ENCODE measurements at regions not wholly inside any gene's neighbourhood (a gene's known extent, or its start where the extent isn't known, plus 50 kb on each side); places are given as distances from the start of the nearest gene placed in this dataset.

DNA sequence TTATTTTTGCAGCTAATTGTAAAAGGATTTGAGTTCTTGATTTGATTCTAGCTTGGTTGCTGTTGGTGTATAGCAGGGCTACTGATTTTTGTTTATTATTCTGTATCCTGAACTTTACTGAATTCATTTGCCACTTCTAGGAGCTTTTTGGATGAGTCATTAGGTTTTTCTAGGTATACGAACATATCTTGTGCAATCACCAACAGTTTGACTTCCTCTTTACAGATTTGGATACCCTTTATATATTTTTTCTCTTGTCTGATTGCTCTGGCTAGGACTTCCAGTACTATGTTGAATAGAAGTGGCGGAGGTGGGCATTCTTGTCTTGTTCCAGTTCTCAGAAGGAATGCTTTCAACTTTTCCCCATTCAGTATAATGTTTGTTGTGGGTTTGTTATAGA lies 210.8 kb downstream of the FGF10 start:
- no peak overlapping the region for H3K9ac ChIP-seq (ENCODE audit: low read length)
- no peaks in the 10 kb centered on the region for H3K9me2 ChIP-seq (replicated peaks; ENCODE audit: insufficient read depth, low read length)
- TF ChIP-seq, protein P1, sequence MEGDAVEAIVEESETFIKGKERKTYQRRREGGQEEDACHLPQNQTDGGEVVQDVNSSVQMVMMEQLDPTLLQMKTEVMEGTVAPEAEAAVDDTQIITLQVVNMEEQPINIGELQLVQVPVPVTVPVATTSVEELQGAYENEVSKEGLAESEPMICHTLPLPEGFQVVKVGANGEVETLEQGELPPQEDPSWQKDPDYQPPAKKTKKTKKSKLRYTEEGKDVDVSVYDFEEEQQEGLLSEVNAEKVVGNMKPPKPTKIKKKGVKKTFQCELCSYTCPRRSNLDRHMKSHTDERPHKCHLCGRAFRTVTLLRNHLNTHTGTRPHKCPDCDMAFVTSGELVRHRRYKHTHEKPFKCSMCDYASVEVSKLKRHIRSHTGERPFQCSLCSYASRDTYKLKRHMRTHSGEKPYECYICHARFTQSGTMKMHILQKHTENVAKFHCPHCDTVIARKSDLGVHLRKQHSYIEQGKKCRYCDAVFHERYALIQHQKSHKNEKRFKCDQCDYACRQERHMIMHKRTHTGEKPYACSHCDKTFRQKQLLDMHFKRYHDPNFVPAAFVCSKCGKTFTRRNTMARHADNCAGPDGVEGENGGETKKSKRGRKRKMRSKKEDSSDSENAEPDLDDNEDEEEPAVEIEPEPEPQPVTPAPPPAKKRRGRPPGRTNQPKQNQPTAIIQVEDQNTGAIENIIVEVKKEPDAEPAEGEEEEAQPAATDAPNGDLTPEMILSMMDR (IDR thresholded peaks at IDR 0.05; ENCODE audit: insufficient read depth, low read length, poor library complexity, severe bottlenecking) = no peak
- no peak for TF ChIP-seq EZH2phosphoT487 (conservative IDR thresholded peaks at IDR 0.05; ENCODE audit: low read length)
- H3K79me2 ChIP-seq (ENCODE audit: insufficient read depth, low read length) = no peaks in the 10 kb centered on the region
- H3K36me3 ChIP-seq (ENCODE audit: low read length) = no peaks in the 10 kb centered on the region
- no peaks in the 10 kb centered on the region for H3K27me3 ChIP-seq (ENCODE audit: low read length)
- H3K4me3 ChIP-seq (ENCODE audit: insufficient read depth, low read length, poor library complexity, severe bottlenecking) = no peak overlapping the region
- no peak overlapping the region for H3K4me2 ChIP-seq (ENCODE audit: low read depth, low read length, poor library complexity, severe bottlenecking)
- H3K27ac ChIP-seq (ENCODE audit: low read depth, low read length) = no peak overlapping the region
- H3K9me3 ChIP-seq (ENCODE audit: insufficient read depth, low read length) = no peaks in the 10 kb centered on the region
- H2AFZ ChIP-seq (ENCODE audit: low read depth, low read length, severe bottlenecking) = no peak overlapping the region
- no peaks in the 10 kb centered on the region for H4K20me1 ChIP-seq (ENCODE audit: low read depth, low read length)
- H3F3A ChIP-seq (ENCODE audit: insufficient read depth) = no peaks in the 10 kb centered on the region

DNA sequence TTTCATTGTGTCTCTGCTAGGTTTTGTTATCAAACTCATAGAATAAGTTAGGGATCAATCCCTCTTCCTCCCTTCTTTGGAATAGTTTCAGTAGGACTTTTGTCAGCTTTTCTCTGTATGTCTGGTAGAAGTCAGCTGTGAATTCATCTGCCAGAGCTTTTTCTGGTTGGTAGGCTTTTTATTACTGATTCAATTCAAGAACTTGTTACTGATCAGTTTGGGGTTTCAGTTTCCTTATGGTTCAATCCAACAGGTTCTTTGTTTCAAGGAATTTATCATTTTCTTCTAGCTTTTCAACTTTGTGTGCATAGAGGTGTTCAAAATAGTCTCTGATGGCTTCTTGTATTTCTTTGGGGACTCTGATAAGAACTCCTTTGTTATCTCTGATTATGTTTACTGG lies 221.7 kb downstream of the FGF10 start:
- Histone ChIP-seq H3K9me3 (ENCODE audit: insufficient read depth, low read length) (no peaks in the 10 kb centered on the region), H3K9me2 (replicated peaks; ENCODE audit: insufficient read depth, low read length) (no peaks in the 10 kb centered on the region), H2AFZ (ENCODE audit: low read depth, low read length, severe bottlenecking) (no peak overlapping the region), H3K36me3 (ENCODE audit: low read length) (no peaks in the 10 kb centered on the region), H3F3A (ENCODE audit: insufficient read depth) (no peaks in the 10 kb centered on the region), H3K4me2 (ENCODE audit: low read depth, low read length, poor library complexity, severe bottlenecking) (no peak overlapping the region), H3K4me3 (ENCODE audit: insufficient read depth, low read length, poor library complexity, severe bottlenecking) (no peak overlapping the region), H3K27me3 (ENCODE audit: low read length) (no peaks in the 10 kb centered on the region), H3K9ac (ENCODE audit: low read length) (no peak overlapping the region), H4K20me1 (ENCODE audit: low read depth, low read length) (no peaks in the 10 kb centered on the region), H3K79me2 (ENCODE audit: insufficient read depth, low read length) (no peaks in the 10 kb centered on the region), H3K27ac (ENCODE audit: low read depth, low read length) (no peak overlapping the region)
- no peak for TF ChIP-seq EZH2phosphoT487 (conservative IDR thresholded peaks at IDR 0.05; ENCODE audit: low read length)
- TF ChIP-seq, protein P1 (IDR thresholded peaks at IDR 0.05; ENCODE audit: insufficient read depth, low read length, poor library complexity, severe bottlenecking) = no peak

DNA sequence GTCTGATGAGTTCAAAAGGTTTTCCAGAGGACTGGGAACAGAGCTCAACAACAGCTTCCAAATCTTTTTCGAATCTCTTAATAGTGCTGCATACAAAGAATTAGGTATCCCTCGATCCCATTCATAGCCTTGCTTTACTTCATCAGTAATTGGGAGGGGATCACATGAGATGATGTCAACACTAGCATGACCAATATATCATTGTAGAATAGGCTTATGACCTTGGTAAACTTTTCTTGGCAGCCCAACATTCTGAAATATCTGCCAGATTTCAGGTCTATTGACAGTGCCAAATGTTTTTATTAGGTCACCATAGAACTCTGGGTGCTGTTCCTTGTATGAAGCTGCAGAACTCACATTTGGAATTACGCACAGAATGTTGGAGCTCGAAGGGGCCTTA lies 228.9 kb downstream of the FGF10 start:
- Histone ChIP-seq H3K4me3 (ENCODE audit: insufficient read depth, low read length, poor library complexity, severe bottlenecking) (no peak overlapping the region), H4K20me1 (ENCODE audit: low read depth, low read length) (no peaks in the 10 kb centered on the region), H3K9ac (ENCODE audit: low read length) (no peak overlapping the region), H3K9me3 (ENCODE audit: insufficient read depth, low read length) (no peaks in the 10 kb centered on the region), H3K9me2 (replicated peaks; ENCODE audit: insufficient read depth, low read length) (no peaks in the 10 kb centered on the region), H3F3A (ENCODE audit: insufficient read depth) (no peaks in the 10 kb centered on the region), H2AFZ (ENCODE audit: low read depth, low read length, severe bottlenecking) (no peak overlapping the region), H3K27me3 (ENCODE audit: low read length) (no peaks in the 10 kb centered on the region), H3K79me2 (ENCODE audit: insufficient read depth, low read length) (no peaks in the 10 kb centered on the region), H3K27ac (ENCODE audit: low read depth, low read length) (no peak overlapping the region), H3K4me2 (ENCODE audit: low read depth, low read length, poor library complexity, severe bottlenecking) (no peak overlapping the region), H3K36me3 (ENCODE audit: low read length) (no peaks in the 10 kb centered on the region)
- TF ChIP-seq, protein P1 (IDR thresholded peaks at IDR 0.05; ENCODE audit: insufficient read depth, low read length, poor library complexity, severe bottlenecking) = no peak
- no peak for TF ChIP-seq EZH2phosphoT487 (conservative IDR thresholded peaks at IDR 0.05; ENCODE audit: low read length)

Data from SU-DHL-6 (cell line).